DMS153 (cell line): ENCODE measurements at regions not wholly inside any gene's neighbourhood (a gene's known extent, or its start where the extent isn't known, plus 50 kb on each side); places are given as distances from the start of the nearest gene placed in this dataset.

Source experiments
- DNase-seq: peaks from one replicate; lab custom pipeline; 2025; lab: John Stamatoyannopoulos, UW

DNA sequence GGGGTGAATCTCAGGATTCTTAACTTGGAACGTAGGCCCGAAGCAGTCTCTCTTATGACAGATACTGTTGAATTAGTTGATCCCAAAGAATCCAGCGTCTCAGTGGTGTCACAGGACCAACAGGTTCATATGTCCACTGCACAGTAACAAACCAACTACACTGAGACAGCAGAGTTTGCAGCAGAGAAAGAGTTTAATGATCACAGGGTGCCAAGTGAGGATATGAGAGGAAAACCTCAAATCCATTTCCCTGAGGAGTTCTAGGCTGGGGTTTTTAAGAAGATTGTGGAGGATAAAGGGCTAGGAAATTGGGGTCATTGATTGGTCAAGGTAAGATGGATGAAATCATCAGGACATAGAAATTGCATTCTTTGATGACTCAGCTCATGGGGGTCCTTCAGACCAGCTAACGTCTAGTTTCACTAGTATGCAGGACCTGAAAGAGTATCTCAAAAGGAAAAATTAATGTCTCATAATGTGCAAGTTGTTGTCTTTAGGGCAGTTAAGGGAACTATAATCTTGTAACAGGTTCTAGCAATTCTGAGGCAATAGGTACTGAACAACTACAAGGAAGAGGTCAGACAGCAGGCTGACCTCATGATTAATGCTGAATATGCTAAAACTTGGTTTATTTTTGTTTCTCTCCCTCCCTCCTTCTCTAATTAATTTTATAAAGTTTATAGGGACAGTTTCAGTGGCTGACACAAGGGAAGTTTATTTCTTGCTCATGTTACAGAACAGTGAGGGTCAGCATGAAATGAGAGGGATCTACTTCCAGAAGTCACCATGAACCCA is 310.9 kb upstream of the NEBL start:
- DNase-seq, result no peak

DNA sequence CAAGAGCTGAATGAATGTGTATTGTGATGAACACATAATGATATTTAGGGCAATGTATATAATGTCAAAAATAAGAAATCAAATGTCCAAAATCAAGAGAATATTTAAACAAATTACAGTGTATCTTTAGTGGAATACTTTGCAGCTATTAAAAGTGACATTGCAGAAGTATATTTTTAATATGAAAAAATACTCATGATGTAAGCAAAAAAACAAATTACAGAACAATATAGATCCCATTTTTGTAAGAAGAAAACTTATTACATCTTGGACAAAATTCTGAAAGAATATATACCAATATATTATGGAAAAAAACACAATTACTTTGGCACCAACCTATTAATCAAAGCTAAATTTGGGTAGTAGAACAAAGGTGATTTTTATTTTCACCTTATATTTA is 308.2 kb upstream of the NEBL start:
- no peak for DNase-seq

DNA sequence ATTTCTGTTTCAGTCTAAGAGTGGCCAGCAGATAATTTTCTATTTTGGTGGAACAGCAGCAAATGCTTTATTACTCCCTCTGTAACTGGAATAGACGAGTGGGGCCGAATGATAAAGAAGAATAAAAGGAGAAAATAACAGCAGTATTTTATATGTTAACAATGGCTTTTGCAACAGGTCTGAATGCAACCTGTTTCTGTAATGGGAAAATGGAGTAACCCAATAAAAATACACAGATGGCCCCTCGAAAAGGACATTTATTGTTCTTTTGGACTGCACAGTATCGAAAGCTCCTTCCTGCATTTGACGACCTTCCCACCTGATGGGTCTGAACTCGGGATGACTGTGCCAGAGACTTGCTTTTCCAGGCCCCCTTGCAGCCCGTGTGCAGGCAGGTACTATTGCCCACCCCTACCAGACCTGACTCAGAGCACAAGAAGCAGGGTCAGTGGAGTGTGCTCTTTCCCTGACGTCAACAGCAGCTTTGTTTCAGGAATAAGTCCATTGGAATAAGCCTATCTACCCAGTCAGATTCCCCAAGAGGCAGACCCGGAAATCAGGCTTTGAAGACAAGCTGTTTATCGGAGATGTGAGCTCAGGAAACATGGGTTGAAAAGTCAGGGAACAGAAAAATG is 306.5 kb upstream of the NEBL start:
- no peak for DNase-seq

DNA sequence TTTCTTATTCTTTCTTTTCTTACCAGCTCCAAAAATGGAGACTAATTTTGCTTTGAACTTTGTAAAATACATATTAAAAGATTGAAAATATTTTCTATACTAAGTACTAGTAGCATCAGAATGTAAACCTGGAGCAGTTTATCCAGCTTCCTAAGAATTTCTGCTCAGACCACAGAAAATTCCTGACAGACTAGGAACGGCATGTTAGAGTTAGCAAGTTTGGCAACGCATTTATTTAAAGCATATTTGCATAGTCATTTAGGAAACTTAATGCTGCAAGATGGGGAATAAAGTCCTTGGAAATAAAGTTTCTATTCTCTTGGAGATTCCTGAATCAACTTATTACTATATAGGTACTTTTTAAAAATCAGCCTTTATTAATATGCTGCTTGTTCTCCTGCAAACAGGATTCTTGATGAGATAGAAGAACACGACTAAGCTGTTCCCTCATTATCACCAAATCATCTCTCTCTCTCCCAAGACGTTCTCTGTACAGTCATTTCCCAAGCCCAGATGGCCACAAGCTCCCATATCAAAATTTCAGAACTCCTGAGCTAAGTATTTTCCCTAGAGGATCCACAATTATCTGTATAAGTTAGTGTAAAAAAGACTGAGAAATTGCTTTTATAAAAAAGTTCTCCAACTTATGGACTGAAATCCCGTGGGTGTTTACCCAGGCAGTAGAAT is 305.8 kb upstream of the NEBL start:
- DNase-seq, result no peak

DNA sequence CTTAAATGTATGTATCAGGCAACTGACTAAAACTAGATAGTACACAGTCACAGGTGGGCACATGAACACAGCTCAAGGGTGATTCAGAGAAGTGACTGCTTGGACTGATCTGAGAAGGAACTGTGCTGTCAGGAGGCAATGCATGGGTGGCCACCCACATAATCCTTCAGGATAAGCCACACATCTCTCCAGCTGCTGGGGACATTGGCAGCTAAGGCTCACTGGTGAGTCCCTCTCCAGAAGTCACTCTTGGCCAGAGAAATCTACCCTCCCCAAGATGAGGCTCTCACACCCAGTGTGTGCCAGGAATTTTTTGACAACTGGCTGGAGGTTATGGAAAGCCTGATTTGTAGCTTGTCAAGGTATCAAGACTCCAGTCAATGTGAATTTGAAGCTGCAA is 302.4 kb upstream of the NEBL start:
- no peak for DNase-seq

DNA sequence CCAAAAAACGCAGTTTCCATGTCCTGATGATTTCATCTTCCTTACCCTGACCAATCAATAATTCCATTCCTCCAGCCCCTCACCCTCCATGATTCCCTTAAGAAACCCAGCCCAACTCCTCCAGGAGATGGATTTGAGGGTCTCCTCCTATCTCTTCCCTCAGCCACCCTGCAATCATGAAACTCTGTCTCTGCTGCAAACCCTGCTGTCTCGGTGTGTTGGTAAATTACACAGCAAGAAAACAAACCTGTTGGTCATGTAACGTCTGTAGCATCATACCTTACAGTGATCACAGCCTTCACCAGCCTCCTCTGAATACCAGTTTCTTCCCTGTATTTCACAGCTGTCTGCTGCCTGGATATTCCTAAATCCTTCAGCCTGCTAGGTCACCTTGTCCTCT is 300.7 kb upstream of the NEBL start:
- DNase-seq, result no peak

DNA sequence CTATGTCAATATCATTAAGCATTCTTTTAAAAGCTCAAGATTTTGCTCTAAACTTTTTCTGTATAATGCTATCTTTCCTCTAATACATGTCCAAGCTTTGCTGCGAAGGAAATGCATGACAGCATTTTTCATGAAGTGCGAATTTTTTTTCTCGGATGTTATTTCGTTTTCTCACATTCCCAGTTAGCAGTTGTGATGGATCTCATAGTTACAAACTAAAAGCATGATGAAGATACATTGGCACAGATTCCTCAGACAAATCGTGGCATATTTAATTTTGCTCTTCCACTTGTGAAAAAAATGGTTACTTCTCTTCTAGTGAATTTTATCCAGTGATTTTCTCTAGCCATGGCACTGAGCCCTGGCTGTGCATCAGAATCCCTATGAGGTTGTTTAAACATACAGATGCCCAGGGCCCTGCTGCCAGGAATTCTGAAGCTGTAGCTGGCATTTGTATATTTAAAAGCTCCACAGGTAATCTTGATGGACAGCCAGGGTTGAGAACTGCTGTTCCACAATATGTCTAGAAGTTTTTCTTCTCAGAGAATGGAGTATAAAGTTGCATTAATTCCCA is 299.8 kb upstream of the NEBL start:
- no peak for DNase-seq

DNA sequence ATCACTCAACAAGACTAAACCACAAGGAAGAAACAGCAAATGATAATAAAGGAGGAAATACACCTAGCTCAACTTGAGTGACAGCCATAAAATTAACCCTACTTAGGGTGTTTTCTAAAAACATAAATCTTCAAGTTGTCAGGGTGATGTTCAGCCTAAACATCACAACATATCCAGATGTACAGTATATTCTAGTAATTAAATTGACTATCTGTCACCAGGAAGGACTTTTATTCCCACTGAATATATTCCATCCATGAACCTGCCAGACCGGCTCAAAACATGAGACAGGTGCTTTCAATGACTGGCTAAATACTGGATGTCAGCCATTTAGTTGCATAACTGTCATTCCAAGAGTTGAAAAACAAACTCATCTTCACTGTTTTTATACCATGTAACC is 298.1 kb upstream of the NEBL start:
- peak; percentile 64 for DNase-seq

DNA sequence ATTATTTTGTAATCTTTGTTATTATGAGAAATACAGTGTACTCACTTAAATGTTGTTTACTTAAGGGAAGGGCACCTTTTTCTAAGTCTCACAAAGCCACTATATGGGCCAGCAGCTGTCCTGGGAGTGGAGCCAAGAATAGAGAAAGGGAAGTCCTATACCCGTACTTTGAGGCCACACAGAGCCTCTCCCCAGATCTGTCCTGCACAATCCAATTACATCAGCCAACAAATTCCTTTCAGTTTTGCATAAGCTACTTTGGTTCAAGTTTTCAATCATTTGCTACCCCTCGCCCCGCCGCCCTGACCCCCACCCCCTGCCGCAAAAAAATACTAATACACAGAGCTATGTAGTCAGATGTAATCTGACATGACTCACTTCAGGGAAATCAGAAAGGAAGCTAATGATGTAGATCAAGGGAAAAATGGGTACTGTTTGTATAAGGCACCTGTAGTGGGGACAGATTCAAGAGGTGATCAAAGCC is 297.4 kb upstream of the NEBL start:
- DNase-seq, result peak; percentile 49

DNA sequence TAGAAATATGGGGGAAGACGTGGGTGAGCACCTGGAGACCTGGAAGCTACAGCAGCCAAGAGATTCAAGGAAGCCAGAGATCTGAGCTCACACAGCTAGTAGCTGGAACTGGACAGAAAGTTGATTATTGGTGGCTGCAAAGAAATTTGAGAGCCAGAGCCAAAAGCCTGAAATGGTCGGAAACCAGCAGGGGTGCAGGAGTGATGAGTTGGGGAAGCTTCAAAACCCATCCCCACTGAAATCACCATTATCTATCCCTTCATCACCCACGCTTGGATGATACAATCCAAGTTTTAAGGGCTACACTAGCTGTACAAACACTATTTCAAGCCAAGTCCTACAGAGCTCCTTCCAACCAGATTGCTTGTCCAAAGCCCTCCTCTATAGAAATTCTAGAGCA is 296.1 kb upstream of the NEBL start:
- DNase-seq, result no peak

DNA sequence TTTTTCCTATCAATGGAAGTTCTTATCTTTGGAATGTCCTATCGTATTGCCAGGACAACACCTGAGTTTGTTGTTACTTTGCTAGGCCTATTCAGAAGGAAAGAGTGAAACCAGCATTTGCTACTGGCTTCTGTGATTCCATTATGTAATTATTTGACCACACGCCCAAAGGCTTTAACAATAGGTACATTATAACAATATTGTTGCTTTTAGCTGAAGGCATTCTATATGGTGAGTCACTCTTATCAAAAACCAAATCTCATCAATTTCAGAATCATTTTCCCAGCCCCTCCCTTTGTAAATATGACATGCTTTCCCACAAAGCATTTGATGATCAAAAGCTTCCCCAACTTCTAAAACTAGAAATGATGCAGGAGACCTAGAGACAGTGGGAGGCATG is 294.4 kb upstream of the NEBL start:
- DNase-seq, result no peak

DNA sequence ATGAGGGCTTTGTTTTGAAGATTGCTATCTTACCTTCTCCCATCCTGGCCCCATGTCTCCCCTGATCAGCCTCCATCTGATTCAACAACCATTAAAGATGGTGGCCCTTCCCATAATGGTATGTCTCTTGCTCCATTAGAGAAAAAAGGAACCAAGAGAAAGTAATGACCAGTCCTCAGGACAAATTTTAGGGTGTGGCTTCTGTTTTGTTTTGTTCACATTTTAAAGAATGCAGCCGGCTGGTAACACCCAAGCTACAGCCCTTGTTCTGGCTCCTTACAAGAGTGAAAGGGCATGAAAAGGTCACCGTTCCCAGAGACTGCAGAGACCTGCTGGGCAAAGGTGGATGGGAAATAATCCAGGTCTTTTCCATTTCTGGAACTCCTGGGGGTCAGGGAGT is 287.9 kb upstream of the NEBL start:
- no peak for DNase-seq

DNA sequence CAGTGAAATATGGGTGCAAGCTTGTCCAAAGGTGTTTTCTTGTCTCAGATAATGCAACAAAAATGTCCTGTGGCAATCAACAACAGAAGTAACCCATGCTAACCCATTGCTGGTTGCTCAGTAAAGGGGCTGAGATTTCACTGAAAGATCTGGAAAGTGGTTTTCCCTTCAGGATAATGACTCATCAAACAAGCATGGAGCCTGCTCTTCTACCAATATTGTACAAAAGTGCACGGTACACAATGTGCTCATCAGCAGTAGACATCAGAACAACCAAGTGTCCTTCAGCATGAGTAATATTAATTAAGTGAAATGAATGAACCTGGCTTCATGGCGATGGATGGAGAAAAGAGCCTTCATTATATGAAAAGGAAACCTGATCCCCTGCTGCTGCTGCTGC is 287.1 kb upstream of the NEBL start:
- peak; percentile 79 for DNase-seq

DNA sequence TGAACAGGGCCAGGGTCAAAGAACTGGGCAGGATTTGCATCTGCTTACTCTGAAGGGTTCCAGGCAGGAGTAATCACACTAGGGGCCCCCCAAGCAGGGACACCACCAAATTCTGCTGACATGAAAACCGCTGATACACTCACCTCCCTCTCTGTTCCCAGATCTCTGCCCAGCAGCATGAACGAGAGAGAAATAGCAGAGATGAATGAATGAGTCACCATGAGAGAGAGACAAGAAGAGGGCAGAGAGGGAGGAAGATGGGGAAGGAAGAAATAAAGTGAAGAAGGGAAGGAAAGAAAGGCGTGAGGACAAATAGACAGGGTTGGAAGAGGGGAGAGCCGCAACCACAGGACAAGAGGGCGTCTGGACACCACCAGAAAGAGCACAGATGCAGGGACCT is 285.9 kb upstream of the NEBL start:
- no peak for DNase-seq

DNA sequence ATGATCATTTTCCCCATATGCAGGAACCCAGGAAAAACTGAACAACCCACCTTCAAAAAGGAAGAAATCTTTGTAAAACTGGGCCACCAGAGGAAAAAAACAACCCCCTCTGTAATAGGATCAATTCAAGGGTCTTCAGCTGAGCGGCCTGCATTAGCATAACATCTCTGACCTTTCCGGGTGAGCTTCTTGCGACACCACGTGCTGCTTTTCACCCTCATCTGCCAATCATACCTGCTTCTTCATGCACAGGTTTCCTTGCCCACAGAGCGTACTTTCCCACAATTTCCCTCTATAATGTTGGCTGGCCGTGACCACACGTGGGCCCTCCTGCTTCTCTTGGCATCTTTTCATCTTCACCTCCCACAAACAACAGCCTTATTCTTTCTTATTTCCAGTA is 284.3 kb upstream of the NEBL start:
- no peak for DNase-seq

DNA sequence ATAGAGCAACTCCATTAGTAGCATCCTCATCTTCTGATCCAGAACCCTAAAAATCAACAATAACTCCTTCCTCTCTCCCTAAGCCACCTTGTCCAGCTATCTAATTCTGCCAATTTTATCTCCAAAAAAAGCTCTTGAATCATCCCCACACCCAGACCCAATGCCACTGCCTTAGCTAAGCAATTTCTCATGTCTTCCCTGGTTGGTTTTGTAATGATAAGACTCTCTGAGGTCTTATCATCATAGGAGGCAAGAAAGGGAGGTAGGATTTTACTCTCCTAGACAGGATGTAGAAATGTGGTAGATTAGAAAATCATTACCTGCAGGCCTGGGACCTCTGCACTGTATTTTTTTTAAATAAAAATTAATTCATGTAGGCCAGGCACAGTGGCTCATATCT is 283.5 kb upstream of the NEBL start:
- no peak for DNase-seq

DNA sequence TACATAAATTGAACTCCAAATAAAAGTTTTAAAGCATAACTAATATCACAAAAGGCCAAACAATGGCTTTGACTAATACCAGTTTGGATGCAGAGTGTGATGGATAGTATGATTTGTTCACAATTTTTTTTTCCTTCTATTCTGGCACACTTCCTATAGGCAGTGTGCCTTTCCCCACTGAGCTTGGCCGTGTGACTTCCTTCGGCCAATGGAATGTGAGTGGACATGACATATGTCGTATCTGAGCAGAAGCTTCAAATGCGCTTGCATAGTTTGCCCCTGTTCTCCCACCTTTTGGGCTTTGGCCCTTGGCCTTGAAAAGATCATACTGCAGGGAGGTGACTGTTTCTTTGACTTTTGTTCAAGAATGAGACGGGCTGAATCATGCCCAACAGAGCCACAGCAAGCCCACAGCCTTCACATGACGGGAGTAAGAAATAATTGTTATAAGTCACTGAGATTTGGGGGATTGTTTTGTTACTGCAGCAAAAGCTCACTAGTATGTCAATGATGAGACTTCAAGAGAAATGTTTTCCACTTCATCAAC is 279.9 kb upstream of the NEBL start:
- no peak for DNase-seq

DNA sequence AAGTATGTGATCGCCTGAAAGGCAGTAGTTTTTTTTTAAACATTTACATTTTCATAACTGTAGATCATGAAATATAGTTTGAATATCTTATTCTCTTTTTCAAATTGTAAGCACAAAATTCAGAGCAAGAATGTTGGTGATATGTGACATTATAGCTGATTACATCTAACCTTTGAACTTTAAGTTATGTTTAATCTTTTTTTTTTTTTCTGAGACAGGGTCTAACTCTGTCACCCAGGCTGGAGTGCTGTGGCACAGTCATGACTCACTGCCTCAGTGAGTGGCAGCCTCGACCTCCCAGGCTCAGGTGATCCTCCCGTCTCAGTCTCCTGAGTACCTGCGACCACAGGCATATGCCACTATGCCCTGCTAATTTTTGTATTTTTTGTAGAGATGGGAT is 278.7 kb upstream of the NEBL start:
- DNase-seq, result no peak

DNA sequence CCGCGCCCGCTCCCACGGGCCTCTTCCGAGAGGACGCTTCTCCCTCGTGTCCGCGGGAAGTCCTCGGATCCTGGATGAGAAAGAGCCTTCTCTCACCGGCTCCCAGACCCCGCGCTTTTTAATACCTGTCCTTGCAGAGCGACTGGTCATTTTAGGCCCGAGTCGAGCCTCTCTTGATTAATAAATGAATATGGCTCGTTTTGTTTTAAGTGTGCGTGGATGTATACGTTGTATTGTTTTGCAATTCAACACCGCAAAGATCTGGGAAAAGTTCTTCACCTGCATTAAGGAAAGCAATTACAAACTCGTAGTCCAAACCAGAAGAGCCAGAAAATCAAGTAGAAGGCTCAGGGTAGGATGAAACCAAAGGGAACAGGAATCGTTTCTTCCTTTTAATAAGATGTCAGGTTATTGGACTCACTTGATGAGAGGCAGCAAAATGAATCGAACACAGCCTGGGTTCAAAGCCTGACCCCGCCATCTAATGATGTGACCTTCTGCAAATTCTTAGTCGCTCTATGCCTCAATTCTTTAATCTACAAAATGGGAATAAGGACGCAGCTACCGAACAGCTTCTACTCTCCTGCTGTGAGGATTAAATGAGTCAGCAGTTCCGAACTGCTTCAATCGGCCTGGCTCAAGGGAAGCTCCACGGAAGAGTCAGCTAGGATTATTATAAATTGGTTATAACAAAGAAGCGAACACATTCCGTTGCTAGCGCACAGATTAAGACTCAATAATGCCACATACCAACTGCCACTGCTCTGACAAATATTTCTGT is 277.8 kb upstream of the NEBL start:
- DNase-seq, result no peak

DNA sequence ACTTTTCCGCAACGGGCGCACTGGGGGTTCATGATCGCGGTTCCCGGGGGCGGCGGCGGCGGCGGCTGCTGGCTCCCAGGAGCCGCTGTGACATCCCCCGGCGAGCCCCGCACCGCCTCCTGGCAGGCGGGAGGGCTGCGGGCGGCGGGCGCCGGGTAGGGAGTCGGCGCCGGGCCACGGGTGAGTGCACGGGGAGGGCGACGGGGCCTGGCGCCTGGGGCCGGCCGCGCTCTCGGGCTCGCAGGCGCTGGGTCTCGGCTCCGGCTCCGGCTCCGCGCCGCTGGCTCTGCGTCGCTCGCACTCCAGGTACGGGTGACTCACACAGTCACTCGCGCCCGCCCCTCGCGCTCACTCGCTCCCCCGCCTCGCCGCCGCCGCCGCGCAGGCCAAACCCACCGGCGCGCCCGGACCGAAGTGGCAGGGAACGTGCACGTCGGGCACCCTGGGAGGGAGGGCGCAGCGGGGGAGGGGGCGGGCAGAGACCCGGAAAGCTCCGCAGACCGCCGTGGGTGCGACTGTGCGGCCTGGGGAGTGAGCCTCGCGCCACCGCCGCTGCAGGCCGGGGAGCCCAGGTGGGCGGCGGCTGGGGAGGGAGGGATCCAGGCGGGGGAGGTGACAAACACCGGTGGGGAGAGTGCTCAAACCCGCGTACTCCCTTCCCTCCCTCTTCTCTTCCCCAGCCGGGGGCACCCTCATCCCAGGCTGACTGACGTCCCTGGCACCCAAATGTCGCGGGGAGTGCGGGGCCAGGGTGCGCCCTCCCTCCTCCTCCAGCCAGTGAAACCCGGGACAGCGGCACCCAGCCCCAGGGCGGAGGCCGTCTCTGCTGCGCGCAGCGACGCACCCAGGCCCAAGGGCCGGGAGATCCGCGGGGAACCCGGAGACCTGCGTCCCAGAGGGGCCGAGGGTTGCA is 276.9 kb upstream of the NEBL start:
- DNase-seq, result peak; percentile 24
